Mammary epithelial cell (primary cell): ENCODE measurements at regions not wholly inside any gene's neighbourhood (a gene's known extent, or its start where the extent isn't known, plus 50 kb on each side); places are given as distances from the start of the nearest gene placed in this dataset.

ENCODE experiments used
- CTCF ChIP-seq, 2 donors: IDR thresholded peaks in 1 of 2; conservative IDR thresholded peaks in 1 of 2; 2 replicates each; pipeline ENCODE4 v1.5.1; 2011 to 2012; ENCODE audit warnings: inconsistent platforms in 2 of 2, low read length in 2 of 2, mild to moderate bottlenecking in 2 of 2, control low read depth in 1 of 2, low read depth in 1 of 2; ENCODE audit not compliant: insufficient read depth in 1 of 2; ENCODE audit errors: extremely low read depth in 1 of 2
- EZH2 ChIP-seq: IDR thresholded peaks from 2 replicates; pipeline ENCODE4 v1.6.1; 2012; ENCODE audit warnings: low read length, inconsistent platforms, borderline replicate concordance

DNA sequence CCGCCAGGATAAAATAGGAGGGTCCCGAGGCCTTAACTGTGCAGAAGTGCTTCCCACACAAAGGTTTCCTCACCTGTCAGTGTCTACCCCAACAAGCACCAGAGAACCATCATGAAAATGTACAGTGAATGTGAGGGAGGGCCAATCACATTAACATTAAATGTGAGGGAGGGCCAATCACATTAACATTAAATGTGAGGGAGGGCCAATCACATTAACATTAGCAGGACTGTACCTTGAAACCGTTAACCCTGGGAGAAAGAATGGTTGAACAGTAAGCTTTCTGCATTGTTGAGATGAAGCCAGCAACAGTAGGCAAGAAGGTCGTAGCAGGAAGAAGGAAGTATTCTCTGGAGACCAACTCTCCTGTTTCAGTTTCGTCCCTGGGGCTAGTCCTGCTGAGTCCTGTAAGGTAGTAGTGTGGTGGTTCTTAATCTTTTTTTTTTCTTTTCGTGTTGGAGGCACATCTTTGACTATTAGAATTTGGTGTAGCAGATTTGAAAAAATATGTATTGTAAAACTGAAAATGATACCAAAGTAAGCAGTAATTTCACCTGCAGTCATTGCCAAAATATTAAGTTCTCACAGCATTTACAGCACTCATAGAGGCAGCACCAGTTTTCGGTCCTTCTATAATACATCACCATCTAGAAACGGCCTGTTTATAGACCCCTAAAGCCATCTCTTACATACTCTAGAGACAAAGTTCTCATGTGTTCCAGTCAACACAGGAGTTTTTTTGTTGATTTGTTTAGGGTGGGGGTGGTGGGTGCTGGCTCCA lies 98.6 kb upstream of the PPP2R5A start:
- TF ChIP-seq CTCF (conservative IDR thresholded peaks at IDR 0.05 in 1 of 2, IDR thresholded peaks at IDR 0.05 in 1 of 2; ENCODE audit: extremely low read depth in 1 of 2, insufficient read depth in 1 of 2, low read depth in 1 of 2, low read length in 2 of 2) (no peak), EZH2 (no peak)
